ENCODE measurements at regions not wholly inside any gene's neighbourhood (a gene's known extent, or its start where the extent isn't known, plus 50 kb on each side); places are given as distances from the start of the nearest gene placed in this dataset.

DNA sequence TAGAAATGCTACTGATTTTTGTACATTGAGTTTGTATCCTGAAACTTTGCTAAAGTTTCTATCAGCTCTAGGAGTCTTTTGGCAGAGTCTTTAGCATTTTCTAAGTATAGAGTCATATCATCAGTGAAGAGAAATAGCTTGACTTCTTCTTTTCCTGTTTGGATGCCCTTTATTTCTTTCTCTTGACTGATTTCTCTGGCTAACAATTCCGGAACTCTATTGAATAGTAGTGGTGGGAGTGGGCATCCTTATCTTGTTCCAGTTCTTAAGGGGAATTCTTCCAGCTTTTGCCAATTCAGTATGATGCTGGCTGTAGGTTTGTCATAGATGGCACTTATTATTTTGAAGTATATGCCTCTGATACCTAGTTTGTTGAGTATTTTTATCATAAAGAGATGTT lies 197.7 kb downstream of the AASDHPPT start:
- Histone ChIP-seq H3K27me3 (no peaks in the 10 kb centered on the region), H3K36me3 (no peaks in the 10 kb centered on the region), H3K27ac (no peak overlapping the region), H3K4me3 (no peak overlapping the region), H3K9me3 (peaks cover 0 to 5% of the 10 kb centered on the region in 2 donors), H3K4me1 (no peaks in the 10 kb centered on the region)
- ATAC-seq = no peak
- TF ChIP-seq, protein P1, sequence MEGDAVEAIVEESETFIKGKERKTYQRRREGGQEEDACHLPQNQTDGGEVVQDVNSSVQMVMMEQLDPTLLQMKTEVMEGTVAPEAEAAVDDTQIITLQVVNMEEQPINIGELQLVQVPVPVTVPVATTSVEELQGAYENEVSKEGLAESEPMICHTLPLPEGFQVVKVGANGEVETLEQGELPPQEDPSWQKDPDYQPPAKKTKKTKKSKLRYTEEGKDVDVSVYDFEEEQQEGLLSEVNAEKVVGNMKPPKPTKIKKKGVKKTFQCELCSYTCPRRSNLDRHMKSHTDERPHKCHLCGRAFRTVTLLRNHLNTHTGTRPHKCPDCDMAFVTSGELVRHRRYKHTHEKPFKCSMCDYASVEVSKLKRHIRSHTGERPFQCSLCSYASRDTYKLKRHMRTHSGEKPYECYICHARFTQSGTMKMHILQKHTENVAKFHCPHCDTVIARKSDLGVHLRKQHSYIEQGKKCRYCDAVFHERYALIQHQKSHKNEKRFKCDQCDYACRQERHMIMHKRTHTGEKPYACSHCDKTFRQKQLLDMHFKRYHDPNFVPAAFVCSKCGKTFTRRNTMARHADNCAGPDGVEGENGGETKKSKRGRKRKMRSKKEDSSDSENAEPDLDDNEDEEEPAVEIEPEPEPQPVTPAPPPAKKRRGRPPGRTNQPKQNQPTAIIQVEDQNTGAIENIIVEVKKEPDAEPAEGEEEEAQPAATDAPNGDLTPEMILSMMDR (IDR thresholded peaks at IDR 0.05) = no peak
- intact Hi-C loops (cut with DNase I) = no loop called here
- DNase-seq = no peak

DNA sequence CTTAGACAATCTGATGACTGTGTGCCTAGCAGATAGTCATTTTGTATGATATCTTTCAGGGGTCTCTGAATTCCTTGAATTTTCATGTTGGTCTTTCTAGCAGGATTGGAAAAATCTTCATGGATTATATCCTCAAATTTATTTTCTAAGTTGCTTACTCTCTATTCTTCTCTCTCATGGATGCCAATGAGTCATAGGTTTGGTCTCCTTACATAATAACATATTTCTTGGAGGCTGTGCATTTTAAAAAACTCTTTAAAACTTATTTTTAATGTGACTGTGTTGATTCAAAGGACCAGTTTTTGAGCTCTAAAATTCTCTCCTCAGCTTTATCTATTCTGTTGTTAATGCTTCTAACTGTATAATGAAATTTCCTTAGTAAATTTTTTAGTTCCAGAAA lies 198.7 kb downstream of the AASDHPPT start:
- H3K4me1 ChIP-seq = no peaks in the 10 kb centered on the region
- TF ChIP-seq, protein P1 (IDR thresholded peaks at IDR 0.05) = no peak

DNA sequence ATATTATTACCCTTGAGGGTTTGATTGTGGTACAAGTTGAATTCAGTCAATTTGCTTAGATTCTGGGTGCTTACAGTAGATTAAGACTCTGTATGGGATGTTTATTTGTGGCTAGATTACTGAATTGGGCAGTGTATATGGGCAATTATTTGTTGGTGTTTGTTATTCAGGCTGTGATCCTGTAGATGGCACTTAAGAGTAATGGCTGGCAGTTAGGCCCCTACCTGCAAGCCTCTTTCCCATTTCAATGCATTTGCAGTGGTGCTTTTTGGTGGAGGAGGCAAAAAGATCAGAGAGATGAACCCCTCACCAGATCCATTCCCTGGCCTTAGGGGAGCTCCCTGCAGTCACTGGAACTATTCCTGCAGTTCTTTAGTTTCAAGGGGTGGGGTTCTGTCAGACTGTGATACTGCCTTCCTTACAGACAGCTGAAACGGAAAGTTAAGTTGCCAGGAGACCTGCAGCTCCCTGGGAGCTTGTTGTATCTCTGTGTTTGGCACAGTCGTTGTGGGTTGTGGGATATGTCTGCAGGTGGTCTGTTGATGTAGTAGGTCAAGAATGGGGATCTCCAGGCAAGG lies 199.5 kb downstream of the AASDHPPT start:
- ATAC-seq = peak; percentile 77
- H3K9me3 ChIP-seq = peaks cover 0 to 5% of the 10 kb centered on the region in 2 donors
- DNase-seq = no peak
- intact Hi-C loops (cut with DNase I) = no loop called here
- H3K27ac ChIP-seq = no peak overlapping the region
- no peaks in the 10 kb centered on the region for H3K36me3 ChIP-seq
- H3K4me3 ChIP-seq = no peak overlapping the region
- TF ChIP-seq, protein P1 (IDR thresholded peaks at IDR 0.05) = no peak
- H3K27me3 ChIP-seq = no peaks in the 10 kb centered on the region
- no peaks in the 10 kb centered on the region for H3K4me1 ChIP-seq

More for the DNA sequence above, 198.7 kb downstream of the AASDHPPT start:
- intact Hi-C loops (cut with DNase I) = no loop called here
- Histone ChIP-seq H3K27ac (no peak overlapping the region), H3K27me3 (no peaks in the 10 kb centered on the region), H3K36me3 (no peaks in the 10 kb centered on the region), H3K9me3 (peaks cover 0 to 5% of the 10 kb centered on the region in 2 donors), H3K4me3 (no peak overlapping the region)
- no peak for ATAC-seq
- DNase-seq = no peak

DNA sequence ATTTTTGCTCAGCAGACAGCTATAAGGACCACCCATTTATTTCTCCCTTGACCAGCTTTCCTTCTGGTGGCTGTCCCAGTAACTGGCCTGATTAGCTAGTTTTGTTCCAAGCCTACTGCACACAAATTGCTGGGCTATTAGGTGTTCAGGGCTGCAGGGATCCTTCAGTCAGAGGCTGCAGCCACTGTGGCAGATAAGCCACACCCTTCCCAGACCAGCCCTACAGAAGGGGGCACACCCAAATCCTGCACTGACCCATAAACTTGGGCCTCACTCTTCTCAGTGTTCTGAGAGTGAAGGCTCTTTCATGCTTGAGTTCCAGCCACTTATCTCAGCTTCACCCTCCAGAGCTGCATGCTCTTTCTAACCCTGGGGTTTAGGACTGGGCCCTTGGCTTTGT lies 200.0 kb downstream of the AASDHPPT start:
- DNase-seq = no peak
- Histone ChIP-seq H3K4me1 (no peaks in the 10 kb centered on the region), H3K27me3 (no peaks in the 10 kb centered on the region), H3K4me3 (no peak overlapping the region), H3K9me3 (peaks cover 0 to 5% of the 10 kb centered on the region in 2 donors), H3K36me3 (no peaks in the 10 kb centered on the region), H3K27ac (no peak overlapping the region)
- TF ChIP-seq, protein P1 (IDR thresholded peaks at IDR 0.05) = no peak
- intact Hi-C loops (cut with DNase I) = no loop called here
- peak; percentile 34 for ATAC-seq

DNA sequence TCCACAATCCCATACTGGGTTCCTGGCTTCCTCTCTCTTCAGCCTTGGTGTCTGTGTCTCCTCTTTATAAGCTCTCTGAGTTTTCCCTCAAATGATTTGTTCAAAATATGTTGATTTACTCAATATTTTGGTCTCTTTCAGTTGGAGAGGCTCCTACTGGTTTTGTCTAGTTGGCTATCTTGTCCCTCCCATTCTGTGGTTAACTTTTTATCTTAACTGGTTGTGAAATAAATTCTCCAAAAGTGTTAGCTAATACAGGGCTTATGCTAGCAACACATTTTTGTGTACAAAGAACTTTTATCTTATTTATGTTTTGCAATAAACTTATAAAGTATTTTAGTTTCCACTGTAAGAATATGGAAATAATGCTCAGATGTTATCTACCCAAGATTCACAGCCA lies 200.9 kb downstream of the AASDHPPT start:
- Histone ChIP-seq H3K4me3 (no peak overlapping the region), H3K27me3 (no peaks in the 10 kb centered on the region), H3K27ac (no peak overlapping the region), H3K9me3 (peaks cover 0 to 3% of the 10 kb centered on the region in 2 donors), H3K36me3 (no peaks in the 10 kb centered on the region), H3K4me1 (no peaks in the 10 kb centered on the region)
- intact Hi-C loops (cut with DNase I) = no loop called here
- DNase-seq (peak in 1 of 4 donors; percentile 5), ATAC-seq (peak; percentile 12)
- TF ChIP-seq, protein P1 (IDR thresholded peaks at IDR 0.05) = no peak

Data from left lung (tissue), 4 donors.